Right ventricle myocardium inferior (tissue), 1 donor: ENCODE measurements at regions not wholly inside any gene's neighbourhood (a gene's known extent, or its start where the extent isn't known, plus 50 kb on each side); places are given as distances from the start of the nearest gene placed in this dataset.
"Not testable (repeated sequence)": the region's sequence is repeated elsewhere in the genome, so short reads cannot be mapped to it uniquely, and the experiment has no call there.

ENCODE experiments used
- ATAC-seq: fragments of 200-7000 bp; cut with Tn5 transposase; one replicate; pipeline ENCODE4 v1.9.1; 2020; ENCODE audit warnings: mild to moderate bottlenecking, moderate library complexity
- DNase-seq: peaks from one replicate; pipeline ENCODE4 v3.0.0; 2021; ENCODE audit errors: missing footprints
- intact Hi-C: fragments of 100-400 bp; cut with DNase I; formaldehyde crosslinking; loops from one replicate; pipeline ENCODE4 v1.11.0; 2022
- donor health status: DM: no; HTN: yes; CAD: no; lungs with severe emphysema.

DNA sequence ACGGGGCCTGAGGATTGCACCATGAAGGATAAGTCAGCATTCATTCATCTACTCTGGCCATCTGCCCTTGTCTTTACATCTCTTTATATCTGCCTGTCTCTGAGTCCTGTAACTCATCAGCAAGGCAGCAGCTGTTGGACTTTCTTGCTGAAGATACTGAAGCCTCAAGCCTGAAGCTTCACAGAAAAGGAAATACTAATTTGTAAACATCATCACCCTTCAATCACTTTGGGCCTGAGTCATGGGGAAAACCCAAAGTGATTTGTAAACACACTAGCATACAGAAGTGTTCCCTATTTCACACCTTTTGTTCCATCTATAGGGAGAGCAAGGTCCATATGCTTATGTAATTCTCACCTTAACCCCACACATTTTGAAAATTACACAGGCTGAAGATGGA is 928.2 kb downstream of the EPHA3 start:
- DNase-seq (no peak), ATAC-seq (no peak)
- intact Hi-C loops, result no loop called here

DNA sequence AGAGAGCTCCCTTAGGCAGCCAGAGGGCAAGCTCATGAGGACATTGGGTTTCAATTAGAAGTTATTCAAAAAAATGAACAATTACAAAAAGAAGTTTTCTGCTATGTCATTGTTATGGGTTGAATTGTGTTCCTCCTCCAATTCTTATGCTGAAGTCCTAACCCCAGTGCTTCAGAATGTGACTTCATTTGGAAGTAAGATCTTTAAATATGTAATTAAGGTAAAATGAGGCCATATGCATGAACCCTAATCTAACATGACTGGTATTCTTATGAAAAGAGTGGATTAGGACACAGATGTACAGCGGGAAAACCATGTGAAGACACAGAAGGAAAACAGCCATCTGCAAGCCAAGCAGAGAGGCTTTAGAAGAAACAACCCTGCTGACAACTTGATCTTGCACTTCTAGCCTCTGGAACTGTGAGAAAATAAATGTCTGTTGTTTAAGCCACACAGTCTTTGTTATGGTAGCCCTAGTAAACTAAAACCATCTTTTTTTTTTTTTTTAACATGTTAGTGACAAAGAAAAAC is 929.6 kb downstream of the EPHA3 start:
- intact Hi-C loops, result no loop called here
- ATAC-seq, result no peak
- DNase-seq, result no peak

DNA sequence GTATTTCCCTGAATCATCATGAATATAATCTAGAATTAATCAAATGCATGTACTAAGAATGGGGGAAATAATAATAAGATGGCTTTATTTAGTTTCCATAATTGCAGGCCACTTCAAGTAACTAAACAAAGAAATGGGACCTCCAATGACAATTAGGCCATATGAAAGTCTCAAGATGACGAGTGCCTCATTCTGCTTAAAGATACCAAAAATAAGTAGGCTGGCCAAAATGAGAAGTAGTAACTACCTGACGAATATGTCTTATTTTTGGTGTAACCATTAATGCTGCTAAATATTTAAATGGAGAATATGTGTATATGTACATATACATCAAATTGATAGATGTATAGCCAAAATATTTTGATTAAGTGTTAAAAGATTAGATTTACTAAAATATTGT is 932.6 kb downstream of the EPHA3 start:
- no peak for ATAC-seq
- DNase-seq, result no peak
- intact Hi-C loops, result no loop called here

GRCh38 chr3:90040554-90040953 is 933.1 kb downstream of the EPHA3 start:
- ATAC-seq (no peak), DNase-seq (no peak)
- intact Hi-C loops, result no loop called here

DNA sequence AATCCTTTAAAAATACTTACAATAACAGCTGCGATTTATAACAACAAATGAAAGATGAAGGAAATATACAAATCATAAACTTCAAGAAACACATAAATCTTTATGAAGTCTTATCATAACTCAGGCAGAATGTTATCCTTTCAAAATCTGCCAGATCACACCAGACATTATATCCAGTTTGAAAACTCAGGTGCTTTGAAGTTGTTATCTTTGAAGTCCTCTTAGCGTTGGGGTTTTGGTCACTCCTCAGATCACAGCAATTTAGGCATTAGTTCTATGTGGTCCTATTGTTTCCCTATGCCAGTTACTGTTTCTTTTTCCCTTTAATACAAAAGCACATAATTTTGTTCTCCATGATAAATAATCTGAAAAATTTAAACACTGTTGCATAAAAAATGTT is 934.6 kb downstream of the EPHA3 start:
- DNase-seq, result no peak
- ATAC-seq, result no peak

GRCh38 chr3:90043287-90043686 is 935.9 kb downstream of the EPHA3 start:
- ATAC-seq (no peak), DNase-seq (no peak)
- intact Hi-C loops, result no loop called here

More for the DNA sequence above, 934.6 kb downstream of the EPHA3 start:
- intact Hi-C loops, result no loop called here

- DNase-seq, result no peak
- ATAC-seq, result no peak
- intact Hi-C loops, result no loop called here
Measured at GRCh38 chr3:90044084-90044816, 936.8 kb downstream of the EPHA3 start.

GRCh38 chr3:90052425-90052950 is 945.1 kb downstream of the EPHA3 start:
- DNase-seq, result no peak
- no peak for ATAC-seq
- intact Hi-C loops, result no loop called here

- ATAC-seq (no peak), DNase-seq (no peak)
- intact Hi-C loops, result no loop called here
Measured at GRCh38 chr3:90054311-90054710, 946.9 kb downstream of the EPHA3 start.

DNA sequence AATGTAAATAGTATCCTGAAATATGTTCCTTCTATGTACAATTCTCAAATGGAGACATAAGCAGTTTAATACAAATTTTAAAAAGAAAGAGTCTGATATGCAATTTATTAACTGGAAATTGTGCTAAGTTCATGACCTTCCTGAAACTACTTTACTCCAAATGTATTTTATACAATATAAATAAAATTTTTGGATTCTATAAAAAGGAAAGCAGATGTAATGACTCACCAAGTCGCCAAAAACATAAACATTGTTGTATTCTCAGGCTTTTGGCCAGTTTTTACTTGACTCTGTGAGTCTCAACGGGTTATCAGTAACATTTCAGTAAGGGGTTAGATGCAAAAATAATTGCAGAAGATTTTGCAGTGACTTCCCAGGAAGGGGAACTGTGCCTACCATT is 948.2 kb downstream of the EPHA3 start:
- DNase-seq, result no peak
- no peak for ATAC-seq
- intact Hi-C loops, result no loop called here

DNA sequence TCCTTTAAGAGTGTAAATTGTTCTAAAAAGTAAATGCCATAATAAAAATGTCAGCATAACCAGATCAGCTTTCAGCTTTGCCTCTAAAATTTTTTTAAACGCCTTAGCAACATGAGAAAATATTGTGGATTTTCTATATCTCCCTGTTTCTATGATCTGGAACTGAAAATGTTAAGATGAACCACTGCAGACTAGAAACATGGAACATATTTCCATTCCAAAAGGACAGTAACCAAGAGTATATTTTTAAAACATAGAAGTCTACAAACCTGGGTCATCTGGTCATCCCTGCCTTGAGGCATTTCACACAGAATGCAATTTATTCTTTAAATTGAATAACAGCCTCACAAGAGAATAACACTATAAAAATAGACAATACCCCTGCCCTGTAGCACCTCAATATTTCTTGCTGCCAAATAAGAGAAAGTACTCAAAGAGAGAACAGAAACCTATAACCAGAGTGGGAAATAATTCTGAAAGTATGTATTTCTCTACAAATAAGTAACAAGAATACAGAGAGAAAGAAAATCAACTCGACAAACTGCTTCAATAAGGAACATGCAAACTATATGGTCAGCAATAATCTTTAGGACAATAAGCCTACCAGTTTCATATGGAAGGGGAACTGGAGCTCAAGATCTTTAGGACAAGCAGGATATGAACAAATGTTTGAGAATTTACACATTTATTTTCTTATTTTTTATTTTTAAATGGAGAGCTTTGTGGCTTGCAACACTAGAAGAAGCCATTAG is 949.0 kb downstream of the EPHA3 start:
- no peak for ATAC-seq
- no peak for DNase-seq
- intact Hi-C loops, result no loop called here

GRCh38 chr3:90062016-90062415 is 954.6 kb downstream of the EPHA3 start:
- no peak for DNase-seq
- intact Hi-C loops, result no loop called here
- no peak for ATAC-seq

DNA sequence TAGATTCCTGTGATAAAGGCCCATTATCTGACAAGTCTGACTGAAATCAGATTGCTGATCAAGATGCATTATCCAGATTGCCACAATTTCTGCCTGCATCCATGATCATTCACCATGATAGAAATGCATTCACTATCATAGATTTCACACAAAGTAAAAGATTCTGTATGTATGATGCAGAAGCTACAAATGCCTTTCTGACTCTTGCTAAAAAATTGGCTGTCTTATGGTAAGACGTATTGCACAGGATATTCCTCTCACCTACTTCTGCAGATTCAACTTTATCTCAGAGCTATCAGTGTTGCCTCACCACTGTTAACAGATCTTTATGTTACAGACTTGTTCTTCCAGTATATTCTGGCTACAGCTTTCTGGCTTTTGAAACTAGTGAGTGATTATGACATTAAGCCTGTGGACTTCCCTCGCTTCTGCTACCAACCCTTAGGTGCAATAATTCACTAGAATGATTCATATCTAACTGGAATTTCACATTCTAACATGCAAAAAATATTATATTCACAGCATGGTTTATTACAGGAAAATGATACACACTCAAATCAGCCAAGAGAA is 955.3 kb downstream of the EPHA3 start:
- DNase-seq, result no peak
- intact Hi-C loops, result no loop called here
- no peak for ATAC-seq

GRCh38 chr3:90068783-90069182 is 961.4 kb downstream of the EPHA3 start:
- no peak for ATAC-seq
- intact Hi-C loops, result no loop called here
- no peak for DNase-seq

DNA sequence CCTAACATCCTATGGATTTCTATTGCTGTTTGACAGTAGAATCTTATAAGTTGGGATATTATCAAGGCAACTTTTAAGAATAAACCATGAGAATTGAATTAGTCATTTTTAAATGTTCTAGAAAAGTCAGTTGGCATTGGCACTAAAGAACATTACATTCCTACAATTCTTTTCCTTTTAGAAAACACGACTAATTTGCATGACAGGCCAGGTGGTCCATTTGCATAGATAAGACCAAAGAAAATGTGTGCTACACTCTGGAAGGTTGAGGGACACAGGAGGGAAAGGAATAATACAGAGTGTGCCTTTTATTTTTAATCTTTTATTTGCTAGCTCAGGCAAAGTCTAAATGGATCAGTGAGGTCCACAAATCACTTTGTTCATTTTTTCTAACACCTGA is 962.3 kb downstream of the EPHA3 start:
- ATAC-seq (no peak), DNase-seq (no peak)
- intact Hi-C loops, result no loop called here

- intact Hi-C loops, result no loop called here
- ATAC-seq, result no peak
- DNase-seq, result no peak
Measured at GRCh38 chr3:90076136-90076535, 968.7 kb downstream of the EPHA3 start.

DNA sequence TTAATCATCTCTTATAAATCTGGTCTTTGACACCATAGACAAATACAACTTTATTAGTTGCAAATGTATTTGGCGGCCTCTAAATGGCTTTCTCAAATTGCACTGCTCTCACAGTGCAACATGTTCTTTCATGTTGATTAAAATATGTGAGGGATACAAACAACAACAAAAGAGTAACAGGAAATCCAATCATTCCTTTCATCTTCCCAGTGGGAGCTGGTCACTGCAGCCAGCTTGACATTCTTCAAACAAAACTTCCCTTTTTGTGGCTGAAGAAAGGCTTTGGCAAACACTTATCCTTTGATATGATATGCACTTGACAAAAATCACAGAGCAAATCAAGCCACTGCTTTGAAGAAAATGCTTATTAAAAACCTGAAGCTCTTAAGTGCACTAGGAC is 973.6 kb downstream of the EPHA3 start:
- ATAC-seq (no peak), DNase-seq (no peak)
- intact Hi-C loops, result no loop called here

DNA sequence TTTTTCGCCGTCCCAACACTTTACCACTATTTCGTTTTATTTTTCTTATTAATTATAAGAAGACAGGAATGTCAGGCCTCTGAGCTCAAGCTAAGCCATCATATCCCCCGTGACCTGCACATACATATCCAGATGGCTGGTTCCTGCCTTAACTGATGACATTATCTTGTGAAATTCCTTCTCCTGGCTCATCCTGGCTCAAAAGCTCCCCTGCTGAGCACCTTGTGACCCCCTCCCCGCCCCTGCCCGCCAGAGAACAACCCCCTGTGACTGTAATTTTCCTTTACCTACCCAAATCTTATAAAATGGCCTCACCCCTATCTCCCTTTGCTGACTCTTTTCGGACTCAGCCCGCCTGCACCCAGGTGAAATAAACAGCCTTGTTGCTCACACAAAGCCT is 978.9 kb downstream of the EPHA3 start:
- DNase-seq, intact Hi-C loops, ATAC-seq: not testable (repeated sequence)

DNA sequence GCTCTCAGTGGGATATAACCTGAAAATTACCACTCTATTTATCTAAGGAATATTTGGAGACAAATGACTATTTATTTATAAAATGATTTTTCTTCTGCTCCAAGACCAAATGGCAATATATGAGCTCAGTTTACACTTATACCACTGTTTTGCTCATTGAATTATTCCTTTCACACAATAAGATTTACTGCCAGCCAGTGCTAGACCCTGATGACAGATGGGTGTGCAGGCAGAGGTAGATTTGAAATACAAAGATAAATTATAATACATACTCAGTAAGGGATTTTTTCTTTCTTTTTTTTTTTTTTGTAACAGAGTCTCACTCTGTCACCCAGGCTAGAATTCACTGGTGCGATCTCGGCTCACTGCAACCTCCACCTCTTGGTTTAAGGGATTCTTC is 980.3 kb downstream of the EPHA3 start:
- ATAC-seq, result no peak
- no peak for DNase-seq
- intact Hi-C loops, result no loop called here

DNA sequence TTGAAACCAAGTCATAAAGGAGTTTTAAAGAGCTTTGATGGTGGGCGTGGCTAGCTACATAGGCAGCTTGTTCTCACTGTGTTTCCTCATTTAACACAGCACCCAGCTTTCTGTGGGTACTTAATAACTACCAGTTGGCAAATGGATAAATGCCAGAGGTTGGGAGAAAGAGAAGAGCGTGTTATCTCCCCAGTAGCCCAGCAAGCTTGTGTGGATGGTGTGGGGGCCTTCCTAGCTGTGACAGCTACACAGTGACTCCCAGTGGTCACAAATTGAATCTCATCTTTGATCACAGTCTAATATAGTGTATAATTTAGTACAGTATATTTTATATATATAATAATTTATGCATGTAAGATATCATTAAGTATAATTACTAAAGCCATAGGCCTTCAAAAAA is 984.1 kb downstream of the EPHA3 start:
- intact Hi-C loops, result loop anchor here (10.0 kb wide), 1 partner anchor 1887 kb away; no protein-coding TSS in a partner anchor
- no peak for DNase-seq
- peak; percentile 77 for ATAC-seq
